Astrocyte (in vitro differentiated cells and primary cell): ENCODE measurements at regions not wholly inside any gene's neighbourhood (a gene's known extent, or its start where the extent isn't known, plus 50 kb on each side); places are given as distances from the start of the nearest gene placed in this dataset.

ENCODE experiments used
- DNase-seq: peaks from one replicate; pipeline ENCODE4 v3.0.0-alpha.2; 2010; ENCODE audit warnings: low read depth
- FAIRE-seq: peaks from 2 replicates; lab custom pipeline; 2011; peaks lifted over from hg19 to GRCh38; lab: Jason Lieb, UNC
- H2AFZ ChIP-seq: 2 replicates; pipeline ENCODE4 v1.6.0; 2012; ENCODE audit warnings: low read depth, low read length, inconsistent platforms
- H3K27ac ChIP-seq: 2 replicates; pipeline ENCODE4 v1.5.1; 2011; ENCODE audit warnings: low read depth, low read length, inconsistent platforms
- H3K27me3 ChIP-seq: 2 replicates; pipeline ENCODE4 v1.6.0; 2011; ENCODE audit warnings: low read length, inconsistent platforms; ENCODE audit not compliant: insufficient read depth
- H3K36me3 ChIP-seq: 2 replicates; pipeline ENCODE4 v1.5.1; 2011; ENCODE audit warnings: low read length, inconsistent platforms; ENCODE audit not compliant: insufficient read depth
- H3K4me1 ChIP-seq: 2 replicates; pipeline ENCODE4 v1.5.1; 2011; ENCODE audit warnings: low read length, inconsistent platforms; ENCODE audit not compliant: insufficient read depth
- H3K4me2 ChIP-seq: 2 replicates; pipeline ENCODE4 v1.6.0; 2012; ENCODE audit warnings: low read length, inconsistent platforms
- H3K4me3 ChIP-seq: 2 replicates; pipeline ENCODE4 v1.5.1; 2011; ENCODE audit warnings: low read depth, mild to moderate bottlenecking, low read length, inconsistent platforms; ENCODE audit not compliant: insufficient read depth
- H3K79me2 ChIP-seq: 2 replicates; pipeline ENCODE4 v1.6.0; 2012; ENCODE audit warnings: mild to moderate bottlenecking, low read length, inconsistent platforms; ENCODE audit not compliant: insufficient read depth
- H3K9ac ChIP-seq: 2 replicates; pipeline ENCODE4 v1.6.0; 2012; ENCODE audit warnings: mild to moderate bottlenecking, low read length, inconsistent platforms
- H3K9me3 ChIP-seq: 2 replicates; pipeline ENCODE4 v1.5.1; 2012; ENCODE audit warnings: low read depth, mild to moderate bottlenecking, low read length, inconsistent platforms; ENCODE audit not compliant: insufficient read depth
- H4K20me1 ChIP-seq: 2 replicates; pipeline ENCODE4 v1.6.0; 2012; ENCODE audit warnings: low read length, inconsistent platforms; ENCODE audit not compliant: insufficient read depth
- H3K27ac Mint-ChIP-seq: one replicate; pipeline ENCODE4 v1.8.0; 2021; ENCODE audit warnings: mild to moderate bottlenecking, mixed read lengths; ENCODE audit not compliant: unreplicated experiment
- H3K27me3 Mint-ChIP-seq: one replicate; pipeline ENCODE4 v1.8.0; 2021; ENCODE audit warnings: low read depth, mixed read lengths; ENCODE audit not compliant: unreplicated experiment
- H3K36me3 Mint-ChIP-seq: one replicate; pipeline ENCODE4 v1.8.0; 2021; ENCODE audit warnings: low read depth, mixed read lengths; ENCODE audit not compliant: unreplicated experiment
- H3K4me1 Mint-ChIP-seq: one replicate; pipeline ENCODE4 v1.8.0; 2021; ENCODE audit warnings: low read depth, mixed read lengths; ENCODE audit not compliant: unreplicated experiment
- H3K4me3 Mint-ChIP-seq: one replicate; pipeline ENCODE4 v1.8.0; 2021; ENCODE audit warnings: mild to moderate bottlenecking, moderate library complexity, mixed read lengths; ENCODE audit not compliant: unreplicated experiment
- H3K9me3 Mint-ChIP-seq: one replicate; pipeline ENCODE4 v1.8.0; 2021; ENCODE audit warnings: mild to moderate bottlenecking, mixed read lengths; ENCODE audit not compliant: unreplicated experiment
- EZH2 ChIP-seq: IDR thresholded peaks from 2 replicates; pipeline ENCODE4 v1.6.1; 2012; ENCODE audit warnings: mild to moderate bottlenecking, low read length, inconsistent platforms; ENCODE audit not compliant: insufficient read depth
- TF ChIP-seq, protein P1 (sequence below): IDR thresholded peaks from 2 replicates; pipeline ENCODE4 v1.5.1; 2011; ENCODE audit warnings: low read depth, mild to moderate bottlenecking, inconsistent platforms, low read length, moderate library complexity; ENCODE audit not compliant: insufficient read depth

DNA sequence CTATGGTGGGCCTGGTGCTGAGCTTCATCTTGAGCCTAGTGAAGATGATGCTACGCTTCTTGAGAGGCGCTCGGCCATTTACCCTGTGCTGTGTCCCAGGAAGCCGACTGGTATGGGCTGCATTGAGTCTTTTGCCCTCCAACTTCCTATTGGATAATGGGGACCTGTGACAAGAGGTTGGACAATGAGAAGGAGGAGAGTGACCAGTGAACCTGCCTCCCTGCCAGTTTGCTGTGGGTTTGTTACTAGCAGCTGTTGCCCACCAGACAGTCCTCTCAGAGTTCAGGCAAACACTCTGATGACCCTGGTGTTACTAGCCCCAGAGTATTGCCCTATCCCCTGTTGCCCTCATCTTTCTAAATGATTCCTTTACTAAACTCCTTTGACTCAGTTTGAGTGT lies 99.6 kb upstream of the PFN2 start:
- Mint-ChIP-seq H3K36me3 (no peaks in the 10 kb centered on the region), H3K27me3 (peaks cover 10% of the 10 kb centered on the region), H3K4me1 (peaks cover 22% of the 10 kb centered on the region), H3K9me3 (peaks cover 2% of the 10 kb centered on the region), H3K27ac (no peak overlapping the region), H3K4me3 (no peak overlapping the region)
- peaks cover 11% of the 10 kb centered on the region for H3K4me1 ChIP-seq
- H4K20me1 ChIP-seq, result no peaks in the 10 kb centered on the region
- no peak for FAIRE-seq
- no peaks in the 10 kb centered on the region for H3K36me3 ChIP-seq
- H3K9ac ChIP-seq, result no peak overlapping the region
- H2AFZ ChIP-seq, result no peak overlapping the region
- no peaks in the 10 kb centered on the region for H3K9me3 ChIP-seq
- no peak overlapping the region for H3K4me2 ChIP-seq
- no peaks in the 10 kb centered on the region for H3K79me2 ChIP-seq
- H3K27me3 ChIP-seq, result no peaks in the 10 kb centered on the region
- DNase-seq, result no peak
- H3K27ac ChIP-seq, result no peak overlapping the region
- H3K4me3 ChIP-seq, result no peak overlapping the region
- no peak for TF ChIP-seq EZH2
- TF ChIP-seq, protein P1, sequence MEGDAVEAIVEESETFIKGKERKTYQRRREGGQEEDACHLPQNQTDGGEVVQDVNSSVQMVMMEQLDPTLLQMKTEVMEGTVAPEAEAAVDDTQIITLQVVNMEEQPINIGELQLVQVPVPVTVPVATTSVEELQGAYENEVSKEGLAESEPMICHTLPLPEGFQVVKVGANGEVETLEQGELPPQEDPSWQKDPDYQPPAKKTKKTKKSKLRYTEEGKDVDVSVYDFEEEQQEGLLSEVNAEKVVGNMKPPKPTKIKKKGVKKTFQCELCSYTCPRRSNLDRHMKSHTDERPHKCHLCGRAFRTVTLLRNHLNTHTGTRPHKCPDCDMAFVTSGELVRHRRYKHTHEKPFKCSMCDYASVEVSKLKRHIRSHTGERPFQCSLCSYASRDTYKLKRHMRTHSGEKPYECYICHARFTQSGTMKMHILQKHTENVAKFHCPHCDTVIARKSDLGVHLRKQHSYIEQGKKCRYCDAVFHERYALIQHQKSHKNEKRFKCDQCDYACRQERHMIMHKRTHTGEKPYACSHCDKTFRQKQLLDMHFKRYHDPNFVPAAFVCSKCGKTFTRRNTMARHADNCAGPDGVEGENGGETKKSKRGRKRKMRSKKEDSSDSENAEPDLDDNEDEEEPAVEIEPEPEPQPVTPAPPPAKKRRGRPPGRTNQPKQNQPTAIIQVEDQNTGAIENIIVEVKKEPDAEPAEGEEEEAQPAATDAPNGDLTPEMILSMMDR, result no peak

DNA sequence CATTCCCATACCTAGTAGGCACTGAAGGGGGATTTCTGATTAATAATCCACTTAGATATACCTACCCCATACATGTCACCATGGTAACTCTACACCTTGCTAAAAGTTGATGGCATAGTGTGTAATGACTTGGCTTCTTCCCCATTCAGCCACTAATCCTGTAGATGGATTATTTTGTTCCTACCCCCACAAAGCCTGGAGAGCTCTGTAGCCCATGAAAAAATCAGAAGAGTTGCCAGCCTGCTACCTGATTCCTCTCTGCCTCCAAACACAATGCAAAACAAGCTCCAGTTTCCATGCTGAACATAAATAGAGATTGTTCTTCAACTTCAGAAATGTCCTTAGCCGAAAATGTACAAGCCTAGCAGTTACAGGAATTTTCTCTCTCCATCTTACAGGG lies 98.9 kb upstream of the PFN2 start:
- Histone ChIP-seq H4K20me1 (no peaks in the 10 kb centered on the region), H3K27me3 (no peaks in the 10 kb centered on the region), H2AFZ (no peak overlapping the region), H3K36me3 (no peaks in the 10 kb centered on the region), H3K4me1 (peaks cover 11% of the 10 kb centered on the region), H3K4me3 (no peak overlapping the region), H3K9ac (no peak overlapping the region), H3K27ac (no peak overlapping the region), H3K9me3 (no peaks in the 10 kb centered on the region), H3K79me2 (no peaks in the 10 kb centered on the region), H3K4me2 (no peak overlapping the region)
- TF ChIP-seq, protein P1, result no peak
- TF ChIP-seq EZH2, result no peak
- H3K27me3 Mint-ChIP-seq, result peaks cover 10% of the 10 kb centered on the region
- H3K4me1 Mint-ChIP-seq, result peaks cover 22% of the 10 kb centered on the region
- FAIRE-seq, result no peak
- peaks cover 2% of the 10 kb centered on the region for H3K9me3 Mint-ChIP-seq
- no peak overlapping the region for H3K4me3 Mint-ChIP-seq
- H3K36me3 Mint-ChIP-seq, result no peaks in the 10 kb centered on the region
- no peak for DNase-seq
- no peak overlapping the region for H3K27ac Mint-ChIP-seq

DNA sequence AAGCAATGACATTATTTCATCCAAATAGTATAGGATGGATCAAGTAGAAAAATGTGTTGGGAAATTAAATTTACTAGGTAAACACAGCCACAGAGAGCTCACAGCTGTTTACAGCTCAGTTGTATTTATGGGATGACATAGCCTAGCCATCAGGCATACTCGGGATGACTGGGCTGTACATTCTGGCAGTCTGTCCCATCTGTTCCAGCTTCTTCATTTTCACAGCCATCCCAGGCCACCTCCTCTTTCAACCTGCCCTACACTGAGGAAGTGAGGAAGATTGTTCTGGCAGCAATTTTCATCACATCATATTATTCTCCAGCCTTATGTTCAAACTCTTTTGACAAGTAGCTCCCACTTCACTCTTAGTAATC lies 98.4 kb upstream of the PFN2 start:
- no peaks in the 10 kb centered on the region for H4K20me1 ChIP-seq
- no peak overlapping the region for H3K27ac ChIP-seq
- H3K27me3 ChIP-seq, result no peaks in the 10 kb centered on the region
- FAIRE-seq (no peak), DNase-seq (no peak)
- no peak overlapping the region for H3K4me2 ChIP-seq
- H3K4me3 ChIP-seq, result no peak overlapping the region
- peaks cover 11% of the 10 kb centered on the region for H3K4me1 ChIP-seq
- no peaks in the 10 kb centered on the region for H3K36me3 Mint-ChIP-seq
- H3K4me1 Mint-ChIP-seq, result peaks cover 22% of the 10 kb centered on the region
- no peak overlapping the region for H3K9ac ChIP-seq
- TF ChIP-seq EZH2, result no peak
- TF ChIP-seq, protein P1, result no peak
- H3K36me3 ChIP-seq, result no peaks in the 10 kb centered on the region
- H3K9me3 ChIP-seq, result no peaks in the 10 kb centered on the region
- no peak overlapping the region for H3K4me3 Mint-ChIP-seq
- H3K9me3 Mint-ChIP-seq, result peaks cover 2% of the 10 kb centered on the region
- H2AFZ ChIP-seq, result no peak overlapping the region
- H3K27me3 Mint-ChIP-seq, result peaks cover 10% of the 10 kb centered on the region
- no peak overlapping the region for H3K27ac Mint-ChIP-seq
- no peaks in the 10 kb centered on the region for H3K79me2 ChIP-seq
